ENCODE measurements at regions not wholly inside any gene's neighbourhood (a gene's known extent, or its start where the extent isn't known, plus 50 kb on each side); places are given as distances from the start of the nearest gene placed in this dataset.

DNA sequence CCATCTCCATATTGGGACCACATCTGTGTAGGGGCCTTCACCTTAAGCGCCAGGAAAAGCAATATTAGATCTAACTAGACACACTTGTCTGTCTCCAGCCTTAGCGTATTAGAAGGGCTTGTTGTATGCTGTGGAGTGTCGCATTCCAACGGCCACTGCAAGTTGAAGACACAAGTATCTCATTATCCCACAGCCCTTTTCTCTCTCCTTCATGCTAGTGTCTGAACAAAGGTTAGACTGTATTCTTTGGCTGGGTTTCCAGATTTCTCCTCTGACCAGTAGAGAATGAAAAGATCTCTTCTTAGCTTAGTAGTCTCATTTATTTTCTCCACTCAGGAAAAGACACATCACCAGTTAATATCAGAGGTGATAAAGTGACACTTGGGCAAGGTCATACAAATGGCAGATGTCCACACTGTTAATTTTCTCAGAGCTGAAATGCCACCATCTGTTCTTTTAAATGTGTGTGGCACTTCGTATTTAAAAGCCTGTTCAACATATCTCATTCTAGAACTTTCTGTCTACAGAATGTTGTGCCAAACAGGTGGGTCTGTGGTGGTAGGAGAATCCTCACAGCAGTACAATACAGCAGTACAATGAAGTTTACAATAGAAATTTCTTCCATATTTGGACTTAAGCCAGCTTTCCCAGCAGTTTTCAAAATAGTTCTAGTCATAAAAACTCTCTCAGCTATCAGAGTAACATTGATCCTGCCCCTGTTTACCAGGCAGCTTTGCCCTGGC is 94.0 kb upstream of the ITGA6 start:
- no peaks in the 10 kb centered on the region for H3K27me3 ChIP-seq (ENCODE audit: control insufficient read depth, insufficient read depth, low read length)
- ChIA-PET CTCF (no interaction called here), POLR2A (no interaction called here)
- no TSS peak for BruUV-seq (replicated peaks)
- in situ Hi-C loops (cut with HindIII; ENCODE audit: low pct_unique_long_range_greater_than_20kb, low sequenced_read_pairs), result no loop called here
- no peak for DNase-seq (ENCODE audit: low read depth, low spot score)
- H3K27ac ChIP-seq (ENCODE audit: low read length), result no peak overlapping the region
- H3K4me3 ChIP-seq (ENCODE audit: low read depth in 2 of 2, low read length in 2 of 2), result no peak overlapping the region
- TF ChIP-seq, protein P1, sequence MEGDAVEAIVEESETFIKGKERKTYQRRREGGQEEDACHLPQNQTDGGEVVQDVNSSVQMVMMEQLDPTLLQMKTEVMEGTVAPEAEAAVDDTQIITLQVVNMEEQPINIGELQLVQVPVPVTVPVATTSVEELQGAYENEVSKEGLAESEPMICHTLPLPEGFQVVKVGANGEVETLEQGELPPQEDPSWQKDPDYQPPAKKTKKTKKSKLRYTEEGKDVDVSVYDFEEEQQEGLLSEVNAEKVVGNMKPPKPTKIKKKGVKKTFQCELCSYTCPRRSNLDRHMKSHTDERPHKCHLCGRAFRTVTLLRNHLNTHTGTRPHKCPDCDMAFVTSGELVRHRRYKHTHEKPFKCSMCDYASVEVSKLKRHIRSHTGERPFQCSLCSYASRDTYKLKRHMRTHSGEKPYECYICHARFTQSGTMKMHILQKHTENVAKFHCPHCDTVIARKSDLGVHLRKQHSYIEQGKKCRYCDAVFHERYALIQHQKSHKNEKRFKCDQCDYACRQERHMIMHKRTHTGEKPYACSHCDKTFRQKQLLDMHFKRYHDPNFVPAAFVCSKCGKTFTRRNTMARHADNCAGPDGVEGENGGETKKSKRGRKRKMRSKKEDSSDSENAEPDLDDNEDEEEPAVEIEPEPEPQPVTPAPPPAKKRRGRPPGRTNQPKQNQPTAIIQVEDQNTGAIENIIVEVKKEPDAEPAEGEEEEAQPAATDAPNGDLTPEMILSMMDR (IDR thresholded peaks at IDR 0.05), result no peak
- TF ChIP-seq TCF7L2 (IDR thresholded peaks at IDR 0.05; ENCODE audit: low read depth, low read length), result no peak
- no peaks in the 10 kb centered on the region for H3K36me3 ChIP-seq (ENCODE audit: control insufficient read depth, insufficient read depth, low read length)
- no peaks in the 10 kb centered on the region for H3K4me1 ChIP-seq (ENCODE audit: control insufficient read depth, insufficient read depth, low read length)
- no peak for ATAC-seq
- intact Hi-C loops (cut with micrococcal nuclease; ENCODE audit: unreplicated experiment), result no loop called here
- H3K9me3 ChIP-seq (ENCODE audit: control insufficient read depth, insufficient read depth, low read depth, low read length), result no peaks in the 10 kb centered on the region

GRCh38 chr2:172333978-172334330 is 93.4 kb upstream of the ITGA6 start:
- ChIA-PET POLR2A (no interaction called here), CTCF (no interaction called here)
- BruUV-seq (replicated peaks), result no TSS peak
- Histone ChIP-seq H3K4me1 (ENCODE audit: control insufficient read depth, insufficient read depth, low read length) (no peaks in the 10 kb centered on the region), H3K27ac (ENCODE audit: low read length) (no peak overlapping the region), H3K36me3 (ENCODE audit: control insufficient read depth, insufficient read depth, low read length) (no peaks in the 10 kb centered on the region), H3K27me3 (ENCODE audit: control insufficient read depth, insufficient read depth, low read length) (no peaks in the 10 kb centered on the region), H3K4me3 (ENCODE audit: low read depth in 2 of 2, low read length in 2 of 2) (no peak overlapping the region), H3K9me3 (ENCODE audit: control insufficient read depth, insufficient read depth, low read depth, low read length) (no peaks in the 10 kb centered on the region)
- ATAC-seq, result no peak
- TF ChIP-seq, protein P1 (IDR thresholded peaks at IDR 0.05), result no peak
- TF ChIP-seq SIN3A (IDR thresholded peaks at IDR 0.05; ENCODE audit: borderline replicate concordance, insufficient read depth, low read depth, low read length) (no peak), TCF7L2 (IDR thresholded peaks at IDR 0.05; ENCODE audit: low read depth, low read length) (no peak), POLR2AphosphoS5 (IDR thresholded peaks at IDR 0.05; ENCODE audit: low read depth, low read length) (no peak), REST (IDR thresholded peaks at IDR 0.05; ENCODE audit: insufficient read depth in 1 of 2, low read depth in 2 of 2, low read length in 1 of 2) (no peak)
- in situ Hi-C loops (cut with HindIII; ENCODE audit: low pct_unique_long_range_greater_than_20kb, low sequenced_read_pairs) (no loop called here), intact Hi-C loops (cut with micrococcal nuclease; ENCODE audit: unreplicated experiment) (no loop called here)
- no peak for DNase-seq (ENCODE audit: low read depth, low spot score)

Data from Panc1 (cell line).